ENCODE measurements at regions not wholly inside any gene's neighbourhood (a gene's known extent, or its start where the extent isn't known, plus 50 kb on each side); places are given as distances from the start of the nearest gene placed in this dataset.

GRCh38 chr9:79259858-79260257, 311.9 kb upstream of the TLE4 start:
- Histone ChIP-seq H3K4me1 (ENCODE audit: low read length) (no peaks in the 10 kb centered on the region), H3K4me3 (ENCODE audit: low read length) (no peak overlapping the region), H3K27me3 (ENCODE audit: low read depth, low read length) (peaks cover 17% of the 10 kb centered on the region; the same call in 1 of the 2 replicates), H4K20me1 (ENCODE audit: insufficient read depth, low read length) (no peaks in the 10 kb centered on the region), H3K9ac (ENCODE audit: low read length) (no peak overlapping the region), H3K4me2 (ENCODE audit: low read length) (no peak overlapping the region), H3K79me2 (ENCODE audit: low read length) (no peaks in the 10 kb centered on the region), H3K9me3 (ENCODE audit: insufficient read depth, low read length) (0 out of 2 replicates have a peak, but pooled peaks cover 5% of the 10 kb centered on the region), H2AFZ (ENCODE audit: low read depth, low read length) (no peak overlapping the region), H3K36me3 (replicated peaks; ENCODE audit: low read depth, low read length) (no peaks in the 10 kb centered on the region), H3K27ac (ENCODE audit: low read length) (no peak overlapping the region)
- no peak for TF ChIP-seq CTCF (IDR thresholded peaks at IDR 0.05; ENCODE audit: low read depth, low read length)

DNA sequence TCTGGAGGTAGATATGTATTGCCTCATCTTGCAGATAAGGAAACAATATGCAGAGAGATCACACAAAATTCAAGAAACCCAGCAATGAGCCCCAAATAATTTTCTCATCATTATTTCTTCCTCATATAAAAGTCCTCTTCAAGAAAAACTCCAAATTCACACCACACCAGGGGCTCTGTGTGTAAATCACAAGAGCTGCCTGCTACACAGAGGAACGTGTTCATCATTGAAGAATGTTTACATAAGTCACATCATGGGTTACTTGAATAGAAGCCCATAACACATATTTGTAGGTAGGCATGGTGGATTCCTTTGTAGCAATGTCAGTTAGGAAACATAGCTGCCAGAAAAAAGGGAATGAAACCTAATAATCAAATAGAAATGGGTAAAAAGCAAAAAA, 308.1 kb upstream of the TLE4 start:
- H3K9ac ChIP-seq (ENCODE audit: low read length), result no peak overlapping the region
- no peak overlapping the region for H3K4me3 ChIP-seq (ENCODE audit: low read length)
- peaks cover 18% of the 10 kb centered on the region; the same call in 1 of the 2 replicates for H3K27me3 ChIP-seq (ENCODE audit: low read depth, low read length)
- H2AFZ ChIP-seq (ENCODE audit: low read depth, low read length), result no peak overlapping the region
- H3K79me2 ChIP-seq (ENCODE audit: low read length), result no peaks in the 10 kb centered on the region
- no peaks in the 10 kb centered on the region for H3K4me1 ChIP-seq (ENCODE audit: low read length)
- H4K20me1 ChIP-seq (ENCODE audit: insufficient read depth, low read length), result no peaks in the 10 kb centered on the region
- no peak overlapping the region for H3K4me2 ChIP-seq (ENCODE audit: low read length)
- TF ChIP-seq EZH2phosphoT487 (IDR thresholded peaks at IDR 0.05; ENCODE audit: low read depth), result no peak
- TF ChIP-seq CTCF (IDR thresholded peaks at IDR 0.05; ENCODE audit: low read depth, low read length), result no peak
- H3K27ac ChIP-seq (ENCODE audit: low read length), result no peak overlapping the region
- H3K9me3 ChIP-seq (ENCODE audit: insufficient read depth, low read length), result 0 out of 2 replicates have a peak, but pooled peaks cover 5% of the 10 kb centered on the region
- no peaks in the 10 kb centered on the region for H3K36me3 ChIP-seq (replicated peaks; ENCODE audit: low read depth, low read length)

DNA sequence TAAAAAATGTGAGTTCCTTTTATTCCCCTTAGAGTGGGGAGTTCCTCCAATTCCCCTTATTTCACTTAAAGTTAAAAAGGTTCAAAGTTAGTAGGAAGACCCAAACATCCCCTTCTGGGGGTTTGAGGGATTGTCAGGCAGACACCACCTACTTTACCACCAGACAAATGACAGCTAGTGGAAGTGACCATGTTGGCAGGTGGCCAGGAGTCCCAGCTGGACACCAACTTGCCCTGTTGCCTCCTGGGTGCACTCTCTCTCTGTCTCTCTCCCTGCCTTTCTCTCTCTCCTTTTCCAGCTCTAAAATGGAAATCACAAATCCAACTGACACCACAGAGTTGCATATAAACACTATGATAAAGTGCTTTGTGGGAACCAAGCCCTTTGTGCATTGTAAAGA, 307.7 kb upstream of the TLE4 start:
- TF ChIP-seq EZH2phosphoT487 (IDR thresholded peaks at IDR 0.05; ENCODE audit: low read depth) (no peak), CTCF (IDR thresholded peaks at IDR 0.05; ENCODE audit: low read depth, low read length) (no peak)
- Histone ChIP-seq H4K20me1 (ENCODE audit: insufficient read depth, low read length) (no peaks in the 10 kb centered on the region), H3K79me2 (ENCODE audit: low read length) (no peaks in the 10 kb centered on the region), H3K4me3 (ENCODE audit: low read length) (no peak overlapping the region), H3K4me1 (ENCODE audit: low read length) (no peaks in the 10 kb centered on the region), H3K27ac (ENCODE audit: low read length) (no peak overlapping the region), H3K4me2 (ENCODE audit: low read length) (no peak overlapping the region), H3K9ac (ENCODE audit: low read length) (no peak overlapping the region), H2AFZ (ENCODE audit: low read depth, low read length) (no peak overlapping the region), H3K36me3 (replicated peaks; ENCODE audit: low read depth, low read length) (no peaks in the 10 kb centered on the region), H3K9me3 (ENCODE audit: insufficient read depth, low read length) (0 out of 2 replicates have a peak, but pooled peaks cover 5% of the 10 kb centered on the region), H3K27me3 (ENCODE audit: low read depth, low read length) (peaks cover 16% of the 10 kb centered on the region; the same call in 1 of the 2 replicates)

DNA sequence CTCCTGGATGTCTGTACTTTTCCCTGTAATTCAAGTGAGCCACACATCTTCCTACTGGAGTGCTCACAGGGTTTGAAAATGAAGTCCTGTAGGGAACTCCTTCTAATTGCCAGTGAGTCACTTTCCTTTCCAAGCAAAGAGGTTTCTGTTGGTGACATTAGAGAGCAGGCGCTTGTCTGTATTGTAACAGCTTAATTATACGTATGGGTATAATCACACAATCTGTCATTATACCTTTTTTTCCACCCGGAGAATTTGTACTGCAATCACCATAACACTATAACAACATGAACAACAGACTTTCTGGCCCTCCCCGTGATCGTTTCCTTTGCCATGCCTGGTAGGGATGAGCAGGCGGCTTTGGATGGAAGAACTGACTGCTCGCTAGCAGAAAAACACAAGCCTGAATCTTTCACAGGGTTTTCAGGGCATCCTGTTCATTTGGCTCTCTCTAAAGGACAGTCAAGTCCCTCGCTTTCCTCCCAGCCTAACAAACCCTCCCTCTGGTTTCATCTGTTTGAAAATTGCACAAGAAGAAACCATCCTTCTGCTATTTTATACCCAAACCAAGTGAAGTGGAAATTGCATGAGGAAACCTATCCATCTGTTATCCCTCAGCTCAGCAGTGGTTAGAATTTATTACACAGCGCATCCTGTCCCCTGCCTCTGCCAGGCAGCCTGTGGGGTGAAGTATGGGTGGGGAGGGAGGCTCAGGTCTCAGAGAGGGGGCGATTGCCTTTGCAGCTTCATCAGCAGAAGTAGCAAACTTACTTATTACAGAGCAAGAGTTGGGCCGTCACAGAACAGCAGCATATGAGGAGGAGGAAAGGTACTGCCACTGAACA, 307.0 kb upstream of the TLE4 start:
- H2AFZ ChIP-seq (ENCODE audit: low read depth, low read length), result no peak overlapping the region
- no peak overlapping the region for H3K4me3 ChIP-seq (ENCODE audit: low read length)
- H3K27ac ChIP-seq (ENCODE audit: low read length), result no peak overlapping the region
- no peak overlapping the region for H3K4me2 ChIP-seq (ENCODE audit: low read length)
- H4K20me1 ChIP-seq (ENCODE audit: insufficient read depth, low read length), result no peaks in the 10 kb centered on the region
- H3K9me3 ChIP-seq (ENCODE audit: insufficient read depth, low read length), result 0 out of 2 replicates have a peak, but pooled peaks cover 5% of the 10 kb centered on the region
- H3K79me2 ChIP-seq (ENCODE audit: low read length), result no peaks in the 10 kb centered on the region
- TF ChIP-seq CTCF (IDR thresholded peaks at IDR 0.05; ENCODE audit: low read depth, low read length) (no peak), EZH2phosphoT487 (IDR thresholded peaks at IDR 0.05; ENCODE audit: low read depth) (no peak)
- H3K27me3 ChIP-seq (ENCODE audit: low read depth, low read length), result peaks cover 11% of the 10 kb centered on the region; the same call in 1 of the 2 replicates
- no peak overlapping the region for H3K9ac ChIP-seq (ENCODE audit: low read length)
- no peaks in the 10 kb centered on the region for H3K36me3 ChIP-seq (replicated peaks; ENCODE audit: low read depth, low read length)
- H3K4me1 ChIP-seq (ENCODE audit: low read length), result no peaks in the 10 kb centered on the region
